Tibial artery (tissue), 4 donors: ENCODE measurements at regions not wholly inside any gene's neighbourhood (a gene's known extent, or its start where the extent isn't known, plus 50 kb on each side); places are given as distances from the start of the nearest gene placed in this dataset.

ENCODE experiments used
- DNase-seq, 2 donors: peaks; one replicate each; pipeline ENCODE4 v3.0.0-alpha.2; 2019
- H3K27ac ChIP-seq, 2 donors: fragments of 200-600 bp; sonication (generic) in 1 of 2; 1 replicate in 1 of 2; 2 replicates in 1 of 2; pipeline ENCODE4 v1.5.1; 2018 to 2019; ENCODE audit warnings: mild to moderate bottlenecking in 1 of 2
- H3K27me3 ChIP-seq, 2 donors: fragments of 200-600 bp; sonication (generic) in 1 of 2; one replicate each; pipeline versions ENCODE4 v1.5.1 to v1.6.0; 2016 to 2019
- H3K36me3 ChIP-seq, 3 donors: fragments of 200-600 bp; sonication (generic) in 2 of 3; one replicate each; pipeline ENCODE4 v1.5.1; 2016 to 2019; ENCODE audit warnings: mild to moderate bottlenecking in 2 of 3
- H3K4me1 ChIP-seq, 4 donors: fragments of 200-600 bp; sonication (generic) in 2 of 4; 1 replicate in 3 of 4; 2 replicates in 1 of 4; pipeline ENCODE4 v1.5.1; 2016 to 2019
- H3K4me3 ChIP-seq, 2 donors: fragments of 200-600 bp; sonication (generic) in 1 of 2; 1 replicate in 1 of 2; 2 replicates in 1 of 2; pipeline ENCODE4 v1.5.1; 2018 to 2019; ENCODE audit warnings: mild to moderate bottlenecking in 2 of 2
- H3K9me3 ChIP-seq, 3 donors: fragments of 200-600 bp; sonication (generic) in 1 of 3; one replicate each; pipeline ENCODE4 v1.5.1; 2016 to 2019
- intact Hi-C: fragments of 100-400 bp; cut with DNase I; formaldehyde crosslinking; loops from one replicate; pipeline ENCODE4 v1.15.0; 2023; ENCODE audit warnings: low total_unique reads
- TF ChIP-seq, protein P1 (sequence below), 2 experiments: fragments of 200-600 bp in 1 of 2; fragments of 450-650 bp in 1 of 2; IDR thresholded peaks; one replicate each; pipeline ENCODE4 v1.5.1; 2017 to 2019; ENCODE audit warnings: antibody characterized with exemption in 2 of 2, mild to moderate bottlenecking in 1 of 2, moderate library complexity in 1 of 2

DNA sequence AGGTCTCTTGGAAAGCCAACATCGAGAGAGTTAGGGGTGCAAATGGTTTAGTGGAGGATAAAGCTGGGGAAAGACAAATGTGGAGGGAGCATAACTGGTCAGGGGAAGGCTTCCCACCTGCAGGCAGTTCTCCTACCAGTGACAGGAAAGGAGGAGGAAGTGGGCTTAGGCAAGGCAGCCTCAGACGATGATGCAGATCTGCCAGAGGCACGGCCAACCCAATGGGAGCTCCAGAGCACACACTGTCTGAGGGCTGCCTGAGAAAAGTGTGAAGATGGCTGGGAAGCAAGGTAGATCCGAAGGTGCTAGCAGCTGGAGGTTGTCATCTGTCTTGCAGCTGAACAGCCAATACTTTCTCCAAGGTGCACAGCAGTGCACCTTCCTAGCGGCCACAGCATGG lies 178.8 kb downstream of the C7orf25 start:
- H3K9me3 ChIP-seq, result no peaks in the 10 kb centered on the region
- peaks cover 0 to 62% (median 11%) of the 10 kb centered on the region in 4 donors for H3K4me1 ChIP-seq
- no peak for DNase-seq
- H3K27me3 ChIP-seq, result no peaks in the 10 kb centered on the region
- H3K36me3 ChIP-seq, result no peaks in the 10 kb centered on the region
- TF ChIP-seq, protein P1, sequence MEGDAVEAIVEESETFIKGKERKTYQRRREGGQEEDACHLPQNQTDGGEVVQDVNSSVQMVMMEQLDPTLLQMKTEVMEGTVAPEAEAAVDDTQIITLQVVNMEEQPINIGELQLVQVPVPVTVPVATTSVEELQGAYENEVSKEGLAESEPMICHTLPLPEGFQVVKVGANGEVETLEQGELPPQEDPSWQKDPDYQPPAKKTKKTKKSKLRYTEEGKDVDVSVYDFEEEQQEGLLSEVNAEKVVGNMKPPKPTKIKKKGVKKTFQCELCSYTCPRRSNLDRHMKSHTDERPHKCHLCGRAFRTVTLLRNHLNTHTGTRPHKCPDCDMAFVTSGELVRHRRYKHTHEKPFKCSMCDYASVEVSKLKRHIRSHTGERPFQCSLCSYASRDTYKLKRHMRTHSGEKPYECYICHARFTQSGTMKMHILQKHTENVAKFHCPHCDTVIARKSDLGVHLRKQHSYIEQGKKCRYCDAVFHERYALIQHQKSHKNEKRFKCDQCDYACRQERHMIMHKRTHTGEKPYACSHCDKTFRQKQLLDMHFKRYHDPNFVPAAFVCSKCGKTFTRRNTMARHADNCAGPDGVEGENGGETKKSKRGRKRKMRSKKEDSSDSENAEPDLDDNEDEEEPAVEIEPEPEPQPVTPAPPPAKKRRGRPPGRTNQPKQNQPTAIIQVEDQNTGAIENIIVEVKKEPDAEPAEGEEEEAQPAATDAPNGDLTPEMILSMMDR (IDR thresholded peaks at IDR 0.05), result no peak
- intact Hi-C loops, result no loop called here
- H3K4me3 ChIP-seq, result no peak overlapping the region
- no peak overlapping the region for H3K27ac ChIP-seq

DNA sequence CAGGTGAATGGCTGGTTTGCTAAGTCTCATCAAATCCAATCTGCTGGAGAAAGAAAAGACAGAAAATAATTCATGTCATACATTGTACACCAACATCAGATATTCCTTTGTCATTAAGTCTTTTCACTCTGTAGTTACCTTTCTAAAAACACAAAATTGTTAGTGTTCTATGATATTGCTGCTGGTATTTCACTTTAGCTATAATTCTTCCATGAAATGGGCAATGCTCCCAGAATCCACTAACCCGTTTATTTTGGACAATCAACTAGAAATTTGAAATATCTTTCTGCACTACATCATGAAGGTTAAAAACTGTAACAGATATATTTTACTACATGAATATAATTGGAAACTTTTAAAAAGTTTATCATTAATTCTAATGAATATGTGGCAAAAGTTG lies 181.3 kb downstream of the C7orf25 start:
- peak overlapping the region in 1 of 2 donors; percentile 15 for H3K27ac ChIP-seq
- H3K36me3 ChIP-seq, result no peaks in the 10 kb centered on the region
- TF ChIP-seq, protein P1 (IDR thresholded peaks at IDR 0.05), result no peak
- H3K9me3 ChIP-seq, result no peaks in the 10 kb centered on the region
- peaks cover 0 to 81% (median 15%) of the 10 kb centered on the region in 4 donors for H3K4me1 ChIP-seq
- no peak for DNase-seq
- intact Hi-C loops, result no loop called here
- no peaks in the 10 kb centered on the region for H3K27me3 ChIP-seq
- H3K4me3 ChIP-seq, result no peak overlapping the region

DNA sequence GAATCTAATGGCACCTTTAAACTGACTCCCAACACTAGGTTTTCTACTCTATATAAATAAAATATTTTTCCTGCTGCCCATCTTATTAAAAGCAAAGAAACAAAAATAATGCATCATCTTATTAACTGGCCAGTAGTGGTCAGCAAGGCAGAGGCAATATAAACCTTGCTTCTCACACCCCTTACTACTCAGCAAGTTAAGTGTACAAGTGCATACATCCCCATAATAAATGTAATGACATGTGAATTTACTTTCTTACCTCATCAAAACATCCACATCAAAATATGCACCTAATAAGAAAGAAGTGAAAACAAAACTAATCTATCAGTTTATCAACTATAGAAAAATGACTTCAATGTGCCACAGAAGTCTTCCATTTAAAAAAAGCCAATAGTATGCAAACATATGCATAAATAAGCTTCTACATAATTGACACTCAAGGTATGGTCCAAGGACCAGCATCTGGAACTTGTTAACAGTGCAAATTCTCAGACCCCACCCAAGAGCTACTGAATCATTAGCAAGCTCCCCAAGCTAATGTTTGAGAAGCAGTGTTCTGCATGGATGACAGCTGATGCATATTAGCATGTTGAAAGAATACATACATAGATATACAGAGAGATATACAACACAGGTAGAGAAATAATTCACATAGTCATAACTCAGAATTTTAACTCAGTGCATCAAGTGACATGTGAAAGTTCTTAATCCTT lies 182.7 kb downstream of the C7orf25 start:
- Histone ChIP-seq H3K4me3 (no peak overlapping the region), H3K27me3 (no peaks in the 10 kb centered on the region)
- intact Hi-C loops, result no loop called here

DNA sequence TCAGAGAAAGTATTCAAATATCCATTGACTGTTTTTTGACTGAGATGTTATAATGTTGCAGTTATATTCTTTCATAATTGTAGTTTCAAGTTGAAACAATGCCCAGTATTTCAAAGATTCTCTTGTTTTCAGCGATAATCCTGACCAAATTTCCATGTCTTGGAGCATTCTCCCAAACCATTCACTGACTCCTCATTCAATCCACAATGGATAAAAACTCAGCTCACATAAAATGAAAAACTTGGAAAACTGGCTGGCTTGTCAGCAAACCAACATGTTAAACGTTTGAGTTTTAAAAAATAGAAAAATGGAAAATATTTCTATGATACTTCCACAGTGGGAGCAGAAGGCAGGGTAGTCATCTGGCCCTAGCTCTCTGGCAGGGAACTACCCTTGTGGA lies 184.4 kb downstream of the C7orf25 start:
- no peaks in the 10 kb centered on the region for H3K9me3 ChIP-seq
- H3K4me3 ChIP-seq, result no peak overlapping the region
- H3K36me3 ChIP-seq, result no peaks in the 10 kb centered on the region
- intact Hi-C loops, result no loop called here
- H3K27ac ChIP-seq, result peak overlapping the region in 1 of 2 donors; percentile 40
- peaks cover 0 to 59% (median 11%) of the 10 kb centered on the region in 4 donors for H3K4me1 ChIP-seq
- DNase-seq, result no peak
- H3K27me3 ChIP-seq, result no peaks in the 10 kb centered on the region
- TF ChIP-seq, protein P1 (IDR thresholded peaks at IDR 0.05), result no peak

More for the DNA sequence above, 182.7 kb downstream of the C7orf25 start:
- TF ChIP-seq, protein P1 (IDR thresholded peaks at IDR 0.05), result no peak
- Histone ChIP-seq H3K36me3 (no peaks in the 10 kb centered on the region), H3K4me1 (peaks cover 0 to 74% (median 13%) of the 10 kb centered on the region in 4 donors), H3K27ac (no peak overlapping the region), H3K9me3 (no peaks in the 10 kb centered on the region)
- DNase-seq, result no peak

DNA sequence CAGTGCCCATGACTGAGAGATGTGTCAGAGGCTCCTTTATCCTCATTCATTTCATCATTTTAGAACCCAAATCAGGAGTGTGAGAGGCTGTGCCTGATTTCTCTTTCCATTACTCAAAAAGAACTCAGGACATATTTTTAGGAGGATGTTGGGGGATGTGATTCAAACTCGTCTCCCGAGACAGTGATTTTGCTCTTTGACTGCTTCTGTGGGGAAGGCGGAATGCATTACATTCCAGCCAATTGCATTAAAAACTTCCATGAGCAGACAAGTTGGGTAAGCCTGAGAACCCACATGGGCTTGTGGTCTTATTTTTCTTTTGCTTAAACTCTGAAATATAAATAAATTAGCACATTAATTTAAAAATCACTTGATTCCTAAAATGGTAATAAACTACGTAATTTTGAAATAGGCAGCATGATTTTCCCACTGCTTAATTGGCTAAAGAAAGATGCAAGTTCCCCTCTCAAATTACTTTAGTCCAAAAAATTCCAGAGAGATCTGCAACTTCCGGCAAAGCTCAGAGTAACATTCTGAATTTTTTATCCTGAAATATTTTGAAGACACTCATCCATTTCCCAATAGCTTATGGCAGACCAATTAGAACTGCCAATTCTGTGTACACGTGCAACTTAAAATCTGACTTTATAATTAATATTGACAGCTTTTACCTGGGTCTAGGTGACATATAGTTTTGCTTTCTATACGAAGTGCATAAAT lies 185.6 kb downstream of the C7orf25 start:
- DNase-seq, result no peak
- Histone ChIP-seq H3K9me3 (no peaks in the 10 kb centered on the region), H3K36me3 (no peaks in the 10 kb centered on the region), H3K4me3 (no peak overlapping the region), H3K4me1 (peaks cover 0 to 47% (median 11%) of the 10 kb centered on the region in 4 donors), H3K27ac (no peak overlapping the region), H3K27me3 (no peaks in the 10 kb centered on the region)
- TF ChIP-seq, protein P1 (IDR thresholded peaks at IDR 0.05), result no peak
- intact Hi-C loops, result no loop called here
